ENCODE measurements at regions not wholly inside any gene's neighbourhood (a gene's known extent, or its start where the extent isn't known, plus 50 kb on each side); places are given as distances from the start of the nearest gene placed in this dataset.

DNA sequence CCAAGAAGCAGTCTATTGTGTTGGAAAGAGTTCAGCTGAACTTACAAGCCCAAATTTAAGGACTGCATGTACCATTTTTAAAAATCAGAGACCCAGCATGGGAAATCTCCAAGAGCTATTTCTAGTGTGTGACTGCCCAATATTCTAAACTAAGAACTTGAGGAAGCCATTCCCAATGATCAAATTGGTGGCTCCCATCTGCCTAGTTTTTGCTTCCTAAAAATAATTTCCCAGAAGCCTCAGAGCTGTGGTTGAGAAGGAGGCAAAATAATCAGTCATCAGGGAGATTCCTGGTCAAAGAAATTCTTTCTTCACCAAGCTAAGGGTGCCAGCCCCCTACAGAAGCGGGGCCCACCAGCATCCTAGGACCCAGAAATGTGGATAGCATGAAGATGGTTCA, 176.1 kb upstream of the CDH5 start:
- no peak for DNase-seq (ENCODE audit: low read depth)
- H3K4me3 ChIP-seq (replicated peaks; ENCODE audit: low read depth, low read length), result no peak overlapping the region
- TF ChIP-seq, protein P1, sequence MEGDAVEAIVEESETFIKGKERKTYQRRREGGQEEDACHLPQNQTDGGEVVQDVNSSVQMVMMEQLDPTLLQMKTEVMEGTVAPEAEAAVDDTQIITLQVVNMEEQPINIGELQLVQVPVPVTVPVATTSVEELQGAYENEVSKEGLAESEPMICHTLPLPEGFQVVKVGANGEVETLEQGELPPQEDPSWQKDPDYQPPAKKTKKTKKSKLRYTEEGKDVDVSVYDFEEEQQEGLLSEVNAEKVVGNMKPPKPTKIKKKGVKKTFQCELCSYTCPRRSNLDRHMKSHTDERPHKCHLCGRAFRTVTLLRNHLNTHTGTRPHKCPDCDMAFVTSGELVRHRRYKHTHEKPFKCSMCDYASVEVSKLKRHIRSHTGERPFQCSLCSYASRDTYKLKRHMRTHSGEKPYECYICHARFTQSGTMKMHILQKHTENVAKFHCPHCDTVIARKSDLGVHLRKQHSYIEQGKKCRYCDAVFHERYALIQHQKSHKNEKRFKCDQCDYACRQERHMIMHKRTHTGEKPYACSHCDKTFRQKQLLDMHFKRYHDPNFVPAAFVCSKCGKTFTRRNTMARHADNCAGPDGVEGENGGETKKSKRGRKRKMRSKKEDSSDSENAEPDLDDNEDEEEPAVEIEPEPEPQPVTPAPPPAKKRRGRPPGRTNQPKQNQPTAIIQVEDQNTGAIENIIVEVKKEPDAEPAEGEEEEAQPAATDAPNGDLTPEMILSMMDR (IDR thresholded peaks at IDR 0.05; ENCODE audit: low read length, missing control alignments), result no peak

DNA sequence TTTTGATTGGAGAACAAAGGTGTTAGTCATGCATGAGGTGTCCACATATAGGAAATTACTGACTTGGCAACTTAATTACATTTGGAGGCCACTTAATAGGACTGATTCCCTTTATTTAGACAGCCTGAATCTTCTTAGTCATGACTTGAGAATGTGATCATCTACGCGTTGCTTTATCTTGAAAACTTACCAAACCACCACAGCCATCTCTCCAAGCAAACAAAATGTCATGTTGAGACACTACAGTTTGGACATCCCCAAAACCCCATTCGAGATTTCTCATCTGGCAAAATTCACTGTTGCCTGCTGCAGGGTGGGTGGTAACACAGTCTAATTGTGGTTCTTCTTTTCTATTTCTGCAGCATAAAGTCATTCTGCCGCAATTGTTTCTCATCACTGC, 176.5 kb upstream of the CDH5 start:
- peak; percentile 63 for DNase-seq (ENCODE audit: low read depth)
- no peak overlapping the region for H3K4me3 ChIP-seq (replicated peaks; ENCODE audit: low read depth, low read length)
- TF ChIP-seq, protein P1 (IDR thresholded peaks at IDR 0.05; ENCODE audit: low read length, missing control alignments), result no peak

DNA sequence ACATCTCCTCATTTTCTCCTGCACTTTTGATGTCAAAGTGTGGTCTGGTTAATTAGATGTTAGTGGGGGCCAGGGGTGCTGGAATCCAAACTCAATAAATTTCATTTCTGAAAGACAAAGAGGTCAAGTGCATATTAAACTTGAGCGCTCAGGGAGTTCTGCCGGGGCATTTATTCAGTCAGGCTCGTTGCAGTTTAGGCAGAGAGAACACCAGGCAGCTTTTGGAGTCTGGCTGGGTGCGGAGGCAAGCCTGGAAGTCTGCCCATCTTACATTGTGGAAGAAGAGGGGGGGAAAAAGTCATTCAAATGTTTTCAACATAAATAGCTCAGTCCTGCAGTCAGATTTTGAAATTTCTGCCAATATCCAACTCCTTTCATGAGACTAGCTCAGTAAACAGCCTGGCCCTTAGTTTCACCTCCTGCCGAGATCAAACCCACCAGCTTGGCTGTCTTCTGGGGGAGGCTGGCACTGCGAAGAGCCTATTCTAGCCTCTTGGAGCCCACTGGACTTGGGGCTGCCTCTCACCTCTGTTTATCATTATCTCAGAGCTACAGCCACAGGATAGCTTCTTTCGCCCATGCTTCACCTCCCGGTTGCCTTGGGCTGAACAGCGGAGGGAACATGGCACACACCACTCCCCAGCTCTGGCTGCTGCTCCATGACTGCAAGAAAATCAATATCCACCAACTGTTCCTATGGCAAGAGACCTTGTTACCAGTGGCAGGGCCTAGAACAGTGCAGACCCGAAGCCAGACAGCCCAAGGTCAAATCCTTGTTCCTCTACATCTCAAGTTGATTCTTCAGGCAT, 177.4 kb upstream of the CDH5 start:
- no peak overlapping the region for H3K4me3 ChIP-seq (replicated peaks; ENCODE audit: low read depth, low read length)
- TF ChIP-seq, protein P1 (IDR thresholded peaks at IDR 0.05; ENCODE audit: low read length, missing control alignments), result no peak
- DNase-seq (ENCODE audit: low read depth), result peak; percentile 80

DNA sequence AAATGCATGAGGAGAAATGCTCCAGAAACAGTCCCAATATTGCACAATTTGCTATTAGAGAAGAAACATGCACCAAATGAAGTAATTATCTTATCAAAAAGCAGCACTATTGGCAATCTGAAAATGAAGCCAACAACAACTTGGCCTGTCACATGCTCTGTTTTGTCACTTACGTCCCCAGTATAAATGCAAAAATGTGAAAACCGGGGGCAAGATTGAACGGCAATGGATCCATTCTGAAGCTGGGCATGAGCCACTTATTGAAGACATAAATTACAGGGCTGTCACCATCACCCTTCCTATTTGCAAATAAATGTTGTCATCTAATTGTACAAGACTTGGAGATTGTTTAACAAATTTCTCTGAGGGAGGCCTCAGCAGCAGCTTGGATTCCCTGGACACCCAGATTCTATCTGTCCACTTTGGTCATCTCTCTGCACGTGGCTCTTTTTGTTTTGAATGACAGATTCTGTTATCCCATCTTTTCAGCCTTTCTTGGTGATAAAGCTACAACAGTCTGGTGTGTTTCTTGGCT, 180.2 kb upstream of the CDH5 start:
- no peak for DNase-seq (ENCODE audit: low read depth)
- TF ChIP-seq, protein P1 (IDR thresholded peaks at IDR 0.05; ENCODE audit: low read length, missing control alignments), result no peak
- no peak overlapping the region for H3K4me3 ChIP-seq (replicated peaks; ENCODE audit: low read depth, low read length)

DNA sequence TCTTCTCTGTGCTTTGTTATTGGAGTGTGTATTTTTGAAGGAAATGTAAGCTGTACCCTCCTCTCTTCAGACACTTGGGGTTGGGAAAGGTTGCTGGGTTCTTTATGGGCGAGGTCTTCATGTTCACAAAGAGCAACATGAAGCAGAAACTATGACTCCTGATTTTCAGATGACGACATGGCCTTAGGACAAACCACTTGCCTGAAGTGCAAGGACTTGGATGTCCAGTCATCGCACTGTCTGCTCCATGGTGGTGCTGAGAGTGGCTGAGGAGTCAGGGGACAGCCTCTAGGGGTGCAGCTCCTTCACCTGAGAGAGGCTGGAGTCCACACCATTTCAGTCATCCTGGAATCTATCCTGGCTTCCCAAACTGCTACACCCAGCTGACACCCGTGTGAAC, 183.9 kb upstream of the CDH5 start:
- DNase-seq (ENCODE audit: low read depth), result no peak
- no peak overlapping the region for H3K4me3 ChIP-seq (replicated peaks; ENCODE audit: low read depth, low read length)
- TF ChIP-seq, protein P1 (IDR thresholded peaks at IDR 0.05; ENCODE audit: low read length, missing control alignments), result no peak

DNA sequence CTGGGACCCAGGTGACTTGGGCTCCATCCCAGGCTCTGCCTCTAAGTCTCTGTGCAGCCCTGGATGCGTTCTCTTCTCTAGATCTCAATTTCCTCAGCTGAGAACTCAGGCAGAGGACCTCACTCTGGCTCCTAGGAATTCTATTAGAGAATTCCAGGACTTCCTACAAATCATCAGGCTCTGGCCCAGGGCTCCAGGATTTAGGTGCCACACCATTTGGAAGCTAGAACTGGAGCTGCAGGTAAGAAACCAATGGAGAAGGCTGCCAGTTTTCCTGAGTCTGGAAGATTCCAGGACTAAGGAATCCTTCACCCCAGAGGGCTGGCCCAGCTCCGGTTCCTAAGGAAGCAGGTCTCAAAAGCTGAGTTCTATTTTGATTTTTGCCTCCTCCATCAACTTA, 189.8 kb upstream of the CDH5 start:
- H3K4me3 ChIP-seq (replicated peaks; ENCODE audit: low read depth, low read length), result no peak overlapping the region
- TF ChIP-seq, protein P1 (IDR thresholded peaks at IDR 0.05; ENCODE audit: low read length, missing control alignments), result no peak
- no peak for DNase-seq (ENCODE audit: low read depth)

DNA sequence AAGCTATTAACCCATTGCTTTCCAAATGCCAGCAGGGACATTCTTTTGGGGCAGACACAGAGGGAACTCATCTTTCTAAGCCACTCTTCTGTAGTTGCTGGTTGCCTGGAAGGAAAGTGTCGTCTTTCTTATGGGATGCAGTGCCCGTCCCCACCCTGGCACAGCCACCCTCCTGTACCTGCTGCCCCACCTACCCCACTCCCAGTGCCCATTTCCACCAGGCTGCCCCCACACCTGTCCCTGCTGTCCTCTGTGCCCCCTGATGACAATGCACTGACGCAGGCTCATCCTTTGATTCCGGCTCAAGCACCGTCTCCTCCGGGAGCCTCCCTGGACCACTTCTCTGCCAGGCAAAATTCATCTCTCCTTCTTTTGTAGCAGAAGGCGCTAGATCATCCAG, 190.4 kb upstream of the CDH5 start:
- DNase-seq (ENCODE audit: low read depth), result no peak
- TF ChIP-seq, protein P1 (IDR thresholded peaks at IDR 0.05; ENCODE audit: low read length, missing control alignments), result no peak
- H3K4me3 ChIP-seq (replicated peaks; ENCODE audit: low read depth, low read length), result no peak overlapping the region
